H9 (cell line): ENCODE measurements at regions not wholly inside any gene's neighbourhood (a gene's known extent, or its start where the extent isn't known, plus 50 kb on each side); places are given as distances from the start of the nearest gene placed in this dataset.

Experiments
- DNase-seq: peaks from one replicate; pipeline ENCODE4 v3.0.0-alpha.2; 2017
- H2AFZ ChIP-seq: one replicate; pipeline ENCODE4 v1.6.1; 2013; ENCODE audit warnings: mild to moderate bottlenecking, low read length, control low read depth, moderate library complexity
- H2AK5ac ChIP-seq: 2 replicates; pipeline ENCODE4 v1.6.1; 2013; ENCODE audit warnings: low read length, control low read depth, mixed read lengths; ENCODE audit not compliant: insufficient read length
- H2BK120ac ChIP-seq: one replicate; pipeline ENCODE4 v1.6.1; 2013; ENCODE audit warnings: low read depth, mild to moderate bottlenecking, low read length, control low read depth, inconsistent platforms; ENCODE audit not compliant: poor library complexity, severe bottlenecking
- H2BK12ac ChIP-seq: 2 replicates; pipeline ENCODE4 v1.6.1; 2013; ENCODE audit warnings: low read length, control low read depth, mixed read lengths, low read depth; ENCODE audit not compliant: insufficient read length
- H2BK15ac ChIP-seq: 2 replicates; pipeline ENCODE4 v1.6.1; 2013; ENCODE audit warnings: low read depth, low read length, control low read depth
- H2BK20ac ChIP-seq: one replicate; pipeline ENCODE4 v1.6.1; 2013; ENCODE audit warnings: low read depth, mild to moderate bottlenecking, low read length, control low read depth, inconsistent platforms; ENCODE audit not compliant: poor library complexity, severe bottlenecking
- H2BK5ac ChIP-seq: 2 replicates; pipeline ENCODE4 v1.6.1; 2013; ENCODE audit warnings: low read length, control low read depth, mixed read lengths; ENCODE audit not compliant: insufficient read length
- H3K14ac ChIP-seq: 2 replicates; pipeline ENCODE4 v1.6.1; 2013; ENCODE audit warnings: low read length, control low read depth; ENCODE audit not compliant: insufficient read depth
- H3K18ac ChIP-seq: 2 replicates; pipeline ENCODE4 v1.6.1; 2013; ENCODE audit warnings: low read depth, mild to moderate bottlenecking, mixed read lengths, low read length, control low read depth; ENCODE audit not compliant: insufficient read length
- H3K23ac ChIP-seq: 2 replicates; pipeline ENCODE4 v1.6.1; 2013; ENCODE audit warnings: low read length, control low read depth, mixed read lengths, low read depth; ENCODE audit not compliant: insufficient read length
- H3K23me2 ChIP-seq: 2 replicates; pipeline ENCODE4 v1.6.1; 2013; ENCODE audit warnings: low read depth, mild to moderate bottlenecking, mixed read lengths, low read length, control low read depth; ENCODE audit not compliant: insufficient read length, poor library complexity, severe bottlenecking
- H3K27ac ChIP-seq: 2 replicates; pipeline ENCODE4 v1.5.1; 2013; ENCODE audit warnings: low read length, control low read depth, mixed read lengths, low read depth; ENCODE audit not compliant: insufficient read length
- H3K27me3 ChIP-seq: 2 replicates; pipeline ENCODE4 v1.6.1; 2013; ENCODE audit warnings: low read length, control low read depth, inconsistent platforms; ENCODE audit not compliant: insufficient read depth
- H3K4ac ChIP-seq: 2 replicates; pipeline ENCODE4 v1.6.1; 2013; ENCODE audit warnings: low read depth, mild to moderate bottlenecking, control low read depth, inconsistent platforms, low read length, moderate library complexity
- H3K4me1 ChIP-seq: 2 replicates; pipeline ENCODE4 v1.6.1; 2013; ENCODE audit warnings: low read length, control low read depth, inconsistent platforms; ENCODE audit not compliant: insufficient read depth
- H3K4me2 ChIP-seq: 2 replicates; pipeline ENCODE4 v1.6.1; 2013; ENCODE audit warnings: low read length, control low read depth, mixed read lengths; ENCODE audit not compliant: insufficient read length, insufficient read depth
- H3K56ac ChIP-seq: 2 replicates; pipeline ENCODE4 v1.6.1; 2013; ENCODE audit warnings: low read depth, mild to moderate bottlenecking, mixed read lengths, low read length, control low read depth; ENCODE audit not compliant: insufficient read length
- H3K79me1 ChIP-seq: 2 replicates; pipeline ENCODE4 v1.6.1; 2013; ENCODE audit warnings: low read depth, mild to moderate bottlenecking, moderate library complexity, low read length, control low read depth, inconsistent platforms; ENCODE audit not compliant: insufficient read depth, poor library complexity, severe bottlenecking
- H3K79me2 ChIP-seq: 2 replicates; pipeline ENCODE4 v1.6.1; 2013; ENCODE audit warnings: low read length, control low read depth, inconsistent platforms; ENCODE audit not compliant: insufficient read depth
- H3K9ac ChIP-seq: 2 replicates; pipeline ENCODE4 v1.6.1; 2013; ENCODE audit warnings: low read length, control low read depth, mixed read lengths; ENCODE audit not compliant: insufficient read length; ENCODE audit errors: extremely low read depth
- H3K9me3 ChIP-seq: one replicate; pipeline ENCODE4 v1.6.1; 2013; ENCODE audit warnings: low read depth, low read length, inconsistent platforms; ENCODE audit not compliant: control insufficient read depth
- H3T11ph ChIP-seq: one replicate; pipeline ENCODE4 v1.6.1; 2013; ENCODE audit warnings: mild to moderate bottlenecking, low read length, control low read depth, inconsistent platforms
- H4K20me1 ChIP-seq: one replicate; pipeline ENCODE4 v1.6.1; 2013; ENCODE audit not compliant: control insufficient read depth, insufficient read length, insufficient read depth
- H4K5ac ChIP-seq: 2 replicates; pipeline ENCODE4 v1.6.1; 2013; ENCODE audit warnings: low read depth, mild to moderate bottlenecking, mixed read lengths, low read length, control low read depth; ENCODE audit not compliant: insufficient read length
- H4K8ac ChIP-seq: replicated peaks from 2 replicates; pipeline ENCODE4 v1.6.1; 2013; ENCODE audit warnings: low read length, control low read depth, mixed read lengths, low read depth; ENCODE audit not compliant: insufficient read length
- H4K91ac ChIP-seq: 2 replicates; pipeline ENCODE4 v1.6.1; 2013; ENCODE audit warnings: low read depth, mild to moderate bottlenecking, moderate library complexity, mixed read lengths, low read length, control low read depth; ENCODE audit not compliant: insufficient read length
- H3K27ac Mint-ChIP-seq, 3 experiments: 2 replicates in 2 of 3; 3 replicates in 1 of 3; pipeline ENCODE4 v1.8.0; 2020 to 2021; ENCODE audit warnings: mixed read lengths in 3 of 3, mild to moderate bottlenecking in 1 of 3, moderate library complexity in 1 of 3
- H3K27me3 Mint-ChIP-seq: 2 replicates; pipeline ENCODE4 v1.8.0; 2021; ENCODE audit warnings: low read depth, mild to moderate bottlenecking, moderate library complexity, mixed read lengths
- H3K36me3 Mint-ChIP-seq, 3 experiments: 2 replicates in 2 of 3; 3 replicates in 1 of 3; pipeline ENCODE4 v1.8.0; 2020 to 2021; ENCODE audit warnings: low read depth in 3 of 3, mixed read lengths in 3 of 3; ENCODE audit not compliant: insufficient read depth in 1 of 3
- H3K4me1 Mint-ChIP-seq, 2 experiments: 2 replicates each; pipeline ENCODE4 v1.8.0; 2020; ENCODE audit warnings: mixed read lengths in 2 of 2
- H3K4me3 Mint-ChIP-seq, 2 experiments: 2 replicates in 1 of 2; 3 replicates in 1 of 2; pipeline ENCODE4 v1.8.0; 2020 to 2021; ENCODE audit warnings: mild to moderate bottlenecking in 2 of 2, mixed read lengths in 2 of 2, moderate library complexity in 1 of 2
- H3K9me3 Mint-ChIP-seq, 2 experiments: 2 replicates in 1 of 2; 3 replicates in 1 of 2; pipeline ENCODE4 v1.8.0; 2020; ENCODE audit warnings: mild to moderate bottlenecking in 2 of 2, mixed read lengths in 2 of 2, moderate library complexity in 1 of 2
- WGBS: extraction: QIAGEN DNeasy Blood & Tissue Kit; methylation state at CpG from one replicate; pipeline ENCODE4 v1.1.7; 2013; ENCODE audit warnings: missing lambda C conversion rate, low lambda C conversion rate, mixed read lengths; ENCODE audit not compliant: insufficient read length; ENCODE audit errors: extremely low coverage; 5-methylcytosine and 5-hydroxymethylcytosine counted together
- TF ChIP-seq, protein P1 (sequence below): fragments of 200-600 bp; sonication (generic); conservative IDR thresholded peaks from 3 replicates; pipeline ENCODE4 v1.8.0; 2021; ENCODE audit warnings: antibody characterized with exemption, mild to moderate bottlenecking

DNA sequence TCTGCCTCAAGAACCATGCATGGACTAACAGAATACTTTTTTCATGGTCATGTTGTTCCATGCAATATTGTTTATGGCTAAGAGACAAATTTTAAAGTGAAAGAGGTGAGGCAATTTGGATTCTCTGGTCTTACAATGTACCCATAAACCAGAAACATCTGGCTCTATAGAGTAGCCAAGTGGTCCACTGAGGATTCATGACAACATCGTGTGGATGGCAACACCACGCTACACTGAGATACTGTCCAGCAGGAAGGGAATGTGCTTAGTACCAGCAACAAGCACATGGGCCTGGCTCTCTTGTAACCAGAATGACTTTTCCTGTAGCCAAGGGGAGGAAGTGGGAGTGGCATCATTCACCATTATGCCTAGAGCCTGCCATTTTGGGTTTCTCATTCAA, 218.2 kb downstream of the GADD45G start:
- Histone ChIP-seq H3K4me1 (no peaks in the 10 kb centered on the region), H3K79me2 (no peaks in the 10 kb centered on the region), H3K27ac (no peak overlapping the region), H2BK15ac (no peak overlapping the region), H3K79me1 (no peaks in the 10 kb centered on the region), H2BK12ac (no peak overlapping the region), H4K91ac (no peak overlapping the region), H2BK5ac (no peak overlapping the region), H2AK5ac (no peak overlapping the region), H3K9ac (no peak overlapping the region), H3K18ac (no peak overlapping the region), H3T11ph (no peak overlapping the region), H3K27me3 (no peaks in the 10 kb centered on the region), H3K4me2 (no peak overlapping the region), H3K23ac (no peak overlapping the region), H2AFZ (no peak overlapping the region), H2BK120ac (no peak overlapping the region), H3K4ac (no peak overlapping the region), H3K56ac (no peak overlapping the region), H2BK20ac (no peak overlapping the region), H4K8ac (no peak overlapping the region), H3K9me3 (no peaks in the 10 kb centered on the region), H4K5ac (no peak overlapping the region), H4K20me1 (no peaks in the 10 kb centered on the region), H3K23me2 (no peaks in the 10 kb centered on the region), H3K14ac (no peak overlapping the region)
- no peak overlapping the region for H3K27ac Mint-ChIP-seq
- H3K9me3 Mint-ChIP-seq = no peaks in the 10 kb centered on the region
- no peak overlapping the region for H3K4me3 Mint-ChIP-seq
- no CpG with 5 or more reads among the region's 2 CpGs for WGBS
- TF ChIP-seq, protein P1, sequence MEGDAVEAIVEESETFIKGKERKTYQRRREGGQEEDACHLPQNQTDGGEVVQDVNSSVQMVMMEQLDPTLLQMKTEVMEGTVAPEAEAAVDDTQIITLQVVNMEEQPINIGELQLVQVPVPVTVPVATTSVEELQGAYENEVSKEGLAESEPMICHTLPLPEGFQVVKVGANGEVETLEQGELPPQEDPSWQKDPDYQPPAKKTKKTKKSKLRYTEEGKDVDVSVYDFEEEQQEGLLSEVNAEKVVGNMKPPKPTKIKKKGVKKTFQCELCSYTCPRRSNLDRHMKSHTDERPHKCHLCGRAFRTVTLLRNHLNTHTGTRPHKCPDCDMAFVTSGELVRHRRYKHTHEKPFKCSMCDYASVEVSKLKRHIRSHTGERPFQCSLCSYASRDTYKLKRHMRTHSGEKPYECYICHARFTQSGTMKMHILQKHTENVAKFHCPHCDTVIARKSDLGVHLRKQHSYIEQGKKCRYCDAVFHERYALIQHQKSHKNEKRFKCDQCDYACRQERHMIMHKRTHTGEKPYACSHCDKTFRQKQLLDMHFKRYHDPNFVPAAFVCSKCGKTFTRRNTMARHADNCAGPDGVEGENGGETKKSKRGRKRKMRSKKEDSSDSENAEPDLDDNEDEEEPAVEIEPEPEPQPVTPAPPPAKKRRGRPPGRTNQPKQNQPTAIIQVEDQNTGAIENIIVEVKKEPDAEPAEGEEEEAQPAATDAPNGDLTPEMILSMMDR = no peak
- H3K36me3 Mint-ChIP-seq = no peaks in the 10 kb centered on the region
- H3K4me1 Mint-ChIP-seq = peaks cover 7% of the 10 kb centered on the region in 2 experiments; a peak in 3 of 4 replicates
- DNase-seq = no peak
- H3K27me3 Mint-ChIP-seq = peaks cover 3% of the 10 kb centered on the region
